ENCODE measurements at regions not wholly inside any gene's neighbourhood (a gene's known extent, or its start where the extent isn't known, plus 50 kb on each side); places are given as distances from the start of the nearest gene placed in this dataset.

GRCh38 chr1:219682788-219683187 lies 69.9 kb upstream of the ZC3H11B start:
- CTCF ChIA-PET: no interaction called here
- Histone ChIP-seq H3K4me3 (ENCODE audit: insufficient read depth, low read depth, low read length) (no peak overlapping the region), H3K18ac (ENCODE audit: low read depth, low read length) (no peak overlapping the region), H2BK5ac (ENCODE audit: low read depth, low read length, poor library complexity, severe bottlenecking) (no peak overlapping the region), H3K36me3 (ENCODE audit: control insufficient read depth, insufficient read depth, low read length) (no peaks in the 10 kb centered on the region), H3K56ac (ENCODE audit: extremely low read depth, insufficient read depth, low read length) (no peak overlapping the region), H3K9me1 (ENCODE audit: insufficient read depth, low read length) (no peaks in the 10 kb centered on the region), H3K27ac (ENCODE audit: insufficient read depth, low read length) (no peak overlapping the region), H3K4ac (ENCODE audit: low read depth, low read length) (no peak overlapping the region), H3K9me3 (ENCODE audit: control insufficient read depth, insufficient read depth, low read length) (no peaks in the 10 kb centered on the region), H2BK120ac (ENCODE audit: low read depth, low read length) (no peak overlapping the region), H2AK9ac (replicated peaks; ENCODE audit: low read depth, low read length, poor library complexity) (no peak overlapping the region), H3K4me1 (ENCODE audit: control insufficient read depth, insufficient read depth, low read length) (no peaks in the 10 kb centered on the region), H2BK15ac (ENCODE audit: low read depth, low read length) (no peak overlapping the region), H3K79me1 (ENCODE audit: low read depth in 1 of 2, low read length in 2 of 2) (no peaks in the 10 kb centered on the region), H3K23ac (ENCODE audit: low read depth, low read length) (no peak overlapping the region), H4K91ac (ENCODE audit: insufficient read depth, low read depth, low read length) (no peak overlapping the region), H3K27me3 (ENCODE audit: control insufficient read depth, insufficient read depth, low read length) (no peaks in the 10 kb centered on the region), H4K20me1 (ENCODE audit: insufficient read depth, low read length) (no peaks in the 10 kb centered on the region), H2BK20ac (ENCODE audit: low read depth, low read length) (no peak overlapping the region), H3K4me2 (ENCODE audit: low read depth, low read length) (no peak overlapping the region), H3K9ac (ENCODE audit: low read depth, low read length) (no peak overlapping the region), H2AK5ac (ENCODE audit: low read depth, low read length) (no peak overlapping the region), H4K5ac (ENCODE audit: low read depth, low read length) (no peak overlapping the region), H2AFZ (replicated peaks; ENCODE audit: low read length, poor library complexity) (no peak overlapping the region), H4K8ac (ENCODE audit: low read depth in 2 of 2, low read length in 2 of 2) (no peak overlapping the region), H3K14ac (replicated peaks; ENCODE audit: low read depth, low read length) (no peak overlapping the region)
- no peak for ATAC-seq (ENCODE audit: low read depth)
- in situ Hi-C loops (cut with MboI; ENCODE audit: low sequenced_read_pairs): no loop called here
- BruUV-seq (replicated peaks): no TSS peak
- no peak for TF ChIP-seq CHD1 (IDR thresholded peaks at IDR 0.05; ENCODE audit: low read depth, low read length)
- TF ChIP-seq RAD21 (IDR thresholded peaks at IDR 0.05; ENCODE audit: low read length): no peak
- TF ChIP-seq BHLHE40 (IDR thresholded peaks at IDR 0.05; ENCODE audit: low read depth, low read length): no peak
- TF ChIP-seq, protein P1, sequence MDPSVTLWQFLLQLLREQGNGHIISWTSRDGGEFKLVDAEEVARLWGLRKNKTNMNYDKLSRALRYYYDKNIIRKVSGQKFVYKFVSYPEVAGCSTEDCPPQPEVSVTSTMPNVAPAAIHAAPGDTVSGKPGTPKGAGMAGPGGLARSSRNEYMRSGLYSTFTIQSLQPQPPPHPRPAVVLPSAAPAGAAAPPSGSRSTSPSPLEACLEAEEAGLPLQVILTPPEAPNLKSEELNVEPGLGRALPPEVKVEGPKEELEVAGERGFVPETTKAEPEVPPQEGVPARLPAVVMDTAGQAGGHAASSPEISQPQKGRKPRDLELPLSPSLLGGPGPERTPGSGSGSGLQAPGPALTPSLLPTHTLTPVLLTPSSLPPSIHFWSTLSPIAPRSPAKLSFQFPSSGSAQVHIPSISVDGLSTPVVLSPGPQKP (IDR thresholded peaks at IDR 0.05; ENCODE audit: borderline replicate concordance, low read depth, low read length): no peak
- TF ChIP-seq NFE2L2 (IDR thresholded peaks at IDR 0.05; ENCODE audit: low read depth, low read length): no peak
- TF ChIP-seq CTCF (conservative IDR thresholded peaks at IDR 0.05; ENCODE audit: low read depth, low read length): no peak
- no peak for TF ChIP-seq MAZ (IDR thresholded peaks at IDR 0.05; ENCODE audit: borderline replicate concordance, low read depth, low read length)
- no peak for TF ChIP-seq POLR2A (IDR thresholded peaks at IDR 0.05; ENCODE audit: low read depth, low read length)
- TF ChIP-seq RFX5 (IDR thresholded peaks at IDR 0.05; ENCODE audit: low read depth, low read length): no peak
- TF ChIP-seq MXI1 (IDR thresholded peaks at IDR 0.05; ENCODE audit: borderline replicate concordance, low read depth, low read length): no peak
- dilution Hi-C loops (cut with HindIII; ENCODE audit: low sequenced_read_pairs, unreplicated experiment): no loop called here
- DNase-seq: no peak
- intact Hi-C loops (cut with micrococcal nuclease): no loop called here
- POLR2A ChIA-PET (ENCODE audit: unreplicated experiment): no interaction called here
- WGBS, 2 experiments (ENCODE audit: extremely low coverage in 2 of 2, insufficient read length in 1 of 2): no CpG with 5 or more reads among the region's 1 CpG
